B cell (primary cell): ENCODE measurements at regions not wholly inside any gene's neighbourhood (a gene's known extent, or its start where the extent isn't known, plus 50 kb on each side); places are given as distances from the start of the nearest gene placed in this dataset.

Source experiments
- ATAC-seq: fragments of 200-7000 bp; cut with Tn5 transposase; one replicate; pipeline ENCODE4 v1.10.0; 2021; ENCODE audit warnings: low read depth, mild to moderate bottlenecking, moderate number of reproducible peaks, moderate library complexity
- CTCF ChIA-PET: fragments of 350-600 bp; sonication (Branson Sonifier 250); formaldehyde crosslinking; loops from one replicate; lab custom pipeline; 2021; ENCODE audit warnings: antibody characterized with exemption, inconsistent platforms; lab: Charles Lee
- POLR2A ChIA-PET: fragments of 350-600 bp; sonication (Branson Sonifier 250); formaldehyde crosslinking; loops from one replicate; lab custom pipeline; 2021; ENCODE audit warnings: antibody characterized with exemption; lab: Charles Lee
- DNase-seq: peaks from one replicate; pipeline ENCODE4 v3.0.0; 2013
- H2AFZ ChIP-seq: 2 replicates; pipeline ENCODE4 v1.6.1; 2012; ENCODE audit warnings: mild to moderate bottlenecking, low read depth, low read length; ENCODE audit not compliant: insufficient read depth, poor library complexity, severe bottlenecking
- H3K27ac ChIP-seq, 2 donors: 1 replicate in 1 of 2; 2 replicates in 1 of 2; pipeline ENCODE4 v1.5.1; 2012 to 2013; ENCODE audit warnings: low read length in 2 of 2, mild to moderate bottlenecking in 2 of 2, moderate library complexity in 1 of 2
- H3K27me3 ChIP-seq, 4 experiments: fragments of 200-600 bp in 1 of 4; sonication (generic) in 1 of 4; replicated peaks in 1 of 4; 1 replicate in 2 of 4; 2 replicates in 2 of 4; pipeline versions ENCODE4 v1.6.1 to v1.7.0; 2013 to 2016; ENCODE audit warnings: low read length in 3 of 4, mild to moderate bottlenecking in 2 of 4, mixed read lengths in 1 of 4, moderate library complexity in 1 of 4; ENCODE audit not compliant: insufficient read depth in 4 of 4, control insufficient read depth in 3 of 4; ENCODE audit errors: control extremely low read depth in 1 of 4
- H3K36me3 ChIP-seq, 2 experiments: replicated peaks in 1 of 2; 1 replicate in 1 of 2; 2 replicates in 1 of 2; pipeline versions ENCODE4 v1.6.1 to v1.7.1; 2013; ENCODE audit warnings: low read length in 1 of 2; ENCODE audit not compliant: insufficient read depth in 2 of 2, control insufficient read depth in 1 of 2; ENCODE audit errors: control extremely low read depth in 1 of 2, extremely low read depth in 1 of 2
- H3K4me1 ChIP-seq, 2 donors: fragments of 200-600 bp in 1 of 2; sonication (generic) in 1 of 2; 1 replicate in 1 of 2; 2 replicates in 1 of 2; pipeline versions ENCODE4 v1.5.1 to v1.6.1; 2013 to 2017; ENCODE audit warnings: low read length in 2 of 2; ENCODE audit not compliant: control insufficient read depth in 2 of 2, insufficient read depth in 2 of 2
- H3K4me2 ChIP-seq: replicated peaks from 2 replicates; pipeline ENCODE3; 2012; ENCODE audit warnings: mild to moderate bottlenecking, low read depth, low read length; ENCODE audit not compliant: poor library complexity, severe bottlenecking
- H3K4me3 ChIP-seq, 5 experiments: fragments of 200-600 bp in 1 of 5; sonication (generic) in 1 of 5; 1 replicate in 3 of 5; 2 replicates in 2 of 5; pipeline versions ENCODE4 v1.5.1 to v1.7.0; 2011 to 2016; ENCODE audit warnings: low read length in 4 of 5, mild to moderate bottlenecking in 4 of 5, low read depth in 2 of 5, control low read depth in 1 of 5, moderate library complexity in 1 of 5; ENCODE audit not compliant: insufficient read depth in 1 of 5; ENCODE audit errors: control extremely low read depth in 1 of 5, extremely low read depth in 1 of 5
- H3K79me2 ChIP-seq: fragments of 200-600 bp; sonication (generic); one replicate; pipeline ENCODE4 v1.6.0; 2016; ENCODE audit warnings: low read length; ENCODE audit not compliant: control insufficient read depth, insufficient read depth
- H3K9ac ChIP-seq: fragments of 200-600 bp; sonication (generic); 2 replicates; pipeline ENCODE4 v1.6.1; 2017; ENCODE audit warnings: mild to moderate bottlenecking, low read length, moderate library complexity
- H3K9me3 ChIP-seq, 3 donors: one replicate each; pipeline versions ENCODE4 v1.6.1 to v1.7.1; 2013; ENCODE audit warnings: low read length in 2 of 3; ENCODE audit not compliant: control insufficient read depth in 2 of 3, insufficient read depth in 1 of 3; ENCODE audit errors: control extremely low read depth in 1 of 3
- H4K20me1 ChIP-seq: 2 replicates; pipeline ENCODE4 v1.6.0; 2012; ENCODE audit warnings: mild to moderate bottlenecking, low read length; ENCODE audit not compliant: insufficient read depth, control insufficient read depth, poor library complexity, severe bottlenecking
- H3K27ac Mint-ChIP-seq: one replicate; pipeline ENCODE4 v1.8.0; 2021; ENCODE audit warnings: mixed read lengths
- H3K27me3 Mint-ChIP-seq: one replicate; pipeline ENCODE4 v1.8.0; 2021; ENCODE audit warnings: mixed read lengths
- H3K4me1 Mint-ChIP-seq: one replicate; pipeline ENCODE4 v1.8.0; 2021; ENCODE audit warnings: mixed read lengths
- H3K4me3 Mint-ChIP-seq: one replicate; pipeline ENCODE4 v1.8.0; 2021; ENCODE audit warnings: mixed read lengths
- H3K9me3 Mint-ChIP-seq: one replicate; pipeline ENCODE4 v1.8.0; 2022; ENCODE audit warnings: mixed read lengths; ENCODE audit not compliant: insufficient read depth
- EZH2 ChIP-seq: IDR thresholded peaks from 2 replicates; pipeline ENCODE4 v1.6.1; 2012; ENCODE audit warnings: borderline replicate concordance, low read depth, mild to moderate bottlenecking, moderate library complexity, low read length; ENCODE audit not compliant: insufficient read depth, poor library complexity, severe bottlenecking
- WGBS: methylation state at CpG from one replicate; pipeline ENCODE4 v1.1.5; 2013; ENCODE audit warnings: missing lambda C conversion rate; ENCODE audit not compliant: insufficient coverage; 5-methylcytosine and 5-hydroxymethylcytosine counted together
- intact Hi-C: fragments of 100-400 bp; cut with micrococcal nuclease; formaldehyde crosslinking; loops from one replicate; pipeline ENCODE4 v1.10.0; 2022
- TF ChIP-seq, protein P1 (sequence below): fragments of 200-600 bp; IDR thresholded peaks from one replicate; pipeline ENCODE4 v1.8.0; 2022; ENCODE audit warnings: antibody characterized with exemption, mild to moderate bottlenecking

DNA sequence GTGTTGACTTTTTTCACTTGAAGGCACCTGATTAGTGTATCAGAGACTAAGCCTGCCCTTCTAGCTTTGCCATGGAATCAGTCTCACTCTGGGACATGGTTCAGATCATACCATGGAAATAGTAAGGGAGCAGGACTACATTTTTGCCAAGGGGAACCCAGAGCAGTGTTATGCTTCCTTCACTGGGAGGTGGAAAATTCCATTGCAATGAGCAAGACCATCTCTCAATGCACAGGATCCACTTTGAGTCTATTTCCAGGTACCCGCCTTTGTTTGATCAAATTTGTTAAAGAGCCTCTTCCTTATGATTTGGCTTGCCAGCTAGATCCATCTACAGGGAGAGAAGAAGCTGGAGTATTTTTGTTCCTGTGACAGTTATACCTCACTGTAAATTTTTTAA, 395.8 kb downstream of the MTX2 start:
- Histone ChIP-seq H4K20me1 (no peaks in the 10 kb centered on the region), H3K9ac (no peak overlapping the region), H3K4me1 (no peaks in the 10 kb centered on the region), H3K4me3 (no peak overlapping the region), H3K79me2 (no peaks in the 10 kb centered on the region), H2AFZ (no peak overlapping the region), H3K27ac (no peak overlapping the region), H3K4me2 (no peak overlapping the region), H3K36me3 (no peaks in the 10 kb centered on the region), H3K27me3 (peaks cover 0 to 14% (median 7%) of the 10 kb centered on the region in 4 experiments), H3K9me3 (no peaks in the 10 kb centered on the region)
- no peak for DNase-seq
- no CpG with 5 or more reads among the region's 1 CpG for WGBS
- peaks cover 24% of the 10 kb centered on the region for H3K27me3 Mint-ChIP-seq
- H3K4me3 Mint-ChIP-seq, result no peak overlapping the region
- POLR2A ChIA-PET, result no interaction called here
- intact Hi-C loops, result no loop called here
- H3K9me3 Mint-ChIP-seq, result no peaks in the 10 kb centered on the region
- H3K4me1 Mint-ChIP-seq, result no peaks in the 10 kb centered on the region
- no peak for ATAC-seq
- CTCF ChIA-PET, result interaction anchor here (0.6 kb wide), 1 partner anchor 29 kb away, joined by 3 read pairs; no protein-coding TSS in a partner anchor
- H3K27ac Mint-ChIP-seq, result no peak overlapping the region
- TF ChIP-seq EZH2, result no peak
- TF ChIP-seq, protein P1, sequence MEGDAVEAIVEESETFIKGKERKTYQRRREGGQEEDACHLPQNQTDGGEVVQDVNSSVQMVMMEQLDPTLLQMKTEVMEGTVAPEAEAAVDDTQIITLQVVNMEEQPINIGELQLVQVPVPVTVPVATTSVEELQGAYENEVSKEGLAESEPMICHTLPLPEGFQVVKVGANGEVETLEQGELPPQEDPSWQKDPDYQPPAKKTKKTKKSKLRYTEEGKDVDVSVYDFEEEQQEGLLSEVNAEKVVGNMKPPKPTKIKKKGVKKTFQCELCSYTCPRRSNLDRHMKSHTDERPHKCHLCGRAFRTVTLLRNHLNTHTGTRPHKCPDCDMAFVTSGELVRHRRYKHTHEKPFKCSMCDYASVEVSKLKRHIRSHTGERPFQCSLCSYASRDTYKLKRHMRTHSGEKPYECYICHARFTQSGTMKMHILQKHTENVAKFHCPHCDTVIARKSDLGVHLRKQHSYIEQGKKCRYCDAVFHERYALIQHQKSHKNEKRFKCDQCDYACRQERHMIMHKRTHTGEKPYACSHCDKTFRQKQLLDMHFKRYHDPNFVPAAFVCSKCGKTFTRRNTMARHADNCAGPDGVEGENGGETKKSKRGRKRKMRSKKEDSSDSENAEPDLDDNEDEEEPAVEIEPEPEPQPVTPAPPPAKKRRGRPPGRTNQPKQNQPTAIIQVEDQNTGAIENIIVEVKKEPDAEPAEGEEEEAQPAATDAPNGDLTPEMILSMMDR, result no peak

DNA sequence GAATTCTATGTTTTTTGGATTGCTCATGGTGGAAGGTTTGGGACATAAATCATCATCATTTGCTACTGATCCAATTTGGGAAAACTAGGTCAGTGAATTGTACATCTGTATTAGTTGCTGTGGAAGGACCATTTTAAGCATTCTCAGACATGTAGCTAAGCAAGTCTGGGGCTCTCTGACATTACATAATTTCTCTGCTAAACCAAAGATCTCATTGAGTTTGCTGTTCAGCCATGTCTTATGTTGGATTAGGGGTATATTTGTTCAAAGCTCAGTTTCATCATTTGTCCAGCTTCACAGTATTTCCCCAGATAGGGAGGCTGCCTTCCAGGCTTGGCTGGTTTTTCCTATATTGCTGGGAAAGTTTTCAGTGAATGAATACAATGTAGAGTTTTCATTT, 399.7 kb downstream of the MTX2 start:
- H3K9ac ChIP-seq, result no peak overlapping the region
- ChIA-PET POLR2A (no interaction called here), CTCF (interaction anchor here (1.0 to 1.2 kb wide), 2 partner anchors 15 to 21 kb away, joined by 3 read pairs; no protein-coding TSS in a partner anchor)
- no peak overlapping the region for H3K4me2 ChIP-seq
- intact Hi-C loops, result no loop called here
- H3K4me1 ChIP-seq, result no peaks in the 10 kb centered on the region
- no peak for TF ChIP-seq EZH2
- TF ChIP-seq, protein P1, result no peak
- H3K36me3 ChIP-seq, result no peaks in the 10 kb centered on the region
- Mint-ChIP-seq H3K27me3 (peaks cover 12% of the 10 kb centered on the region), H3K4me1 (no peaks in the 10 kb centered on the region), H3K9me3 (no peaks in the 10 kb centered on the region), H3K27ac (no peak overlapping the region), H3K4me3 (no peak overlapping the region)
- no peak overlapping the region for H3K27ac ChIP-seq
- no peak overlapping the region for H2AFZ ChIP-seq
- H4K20me1 ChIP-seq, result no peaks in the 10 kb centered on the region
- DNase-seq (no peak), ATAC-seq (no peak)
- no peaks in the 10 kb centered on the region for H3K79me2 ChIP-seq
- H3K27me3 ChIP-seq, result peaks cover 0 to 10% (median 2%) of the 10 kb centered on the region in 4 experiments
- H3K9me3 ChIP-seq, result no peaks in the 10 kb centered on the region
- no peak overlapping the region for H3K4me3 ChIP-seq
